Left lung (tissue), 4 donors: ENCODE measurements at regions not wholly inside any gene's neighbourhood (a gene's known extent, or its start where the extent isn't known, plus 50 kb on each side); places are given as distances from the start of the nearest gene placed in this dataset.

Experiments
- ATAC-seq: fragments of 200-7000 bp; cut with Tn5 transposase; one replicate; pipeline ENCODE4 v1.9.1; 2020; ENCODE audit warnings: moderate library complexity
- DNase-seq, 4 donors: peaks; one replicate each; pipeline ENCODE4 v3.0.0-alpha.2; 2013 to 2020
- H3K27ac ChIP-seq, 2 donors: fragments of 200-600 bp; sonication (generic) in 1 of 2; one replicate each; pipeline versions ENCODE4 v1.5.0 to v1.8.0; 2020 to 2021
- H3K27me3 ChIP-seq, 2 donors: fragments of 200-600 bp; sonication (generic) in 1 of 2; one replicate each; pipeline versions ENCODE4 v1.5.0 to v1.8.0; 2020 to 2021
- H3K36me3 ChIP-seq, 2 donors: fragments of 200-600 bp; sonication (generic) in 1 of 2; one replicate each; pipeline versions ENCODE4 v1.5.0 to v1.8.0; 2020 to 2021
- H3K4me1 ChIP-seq, 2 donors: fragments of 200-600 bp; one replicate each; pipeline ENCODE4 v1.8.0; 2021
- H3K4me3 ChIP-seq, 2 donors: fragments of 200-600 bp; sonication (generic) in 1 of 2; one replicate each; pipeline versions ENCODE4 v1.5.0 to v1.8.0; 2020 to 2021; ENCODE audit warnings: mild to moderate bottlenecking in 1 of 2
- H3K9me3 ChIP-seq, 2 donors: fragments of 200-600 bp; sonication (generic) in 1 of 2; one replicate each; pipeline versions ENCODE4 v1.5.0 to v1.8.0; 2020 to 2021
- CTCF ChIP-seq, 2 donors: fragments of 200-600 bp; sonication (generic) in 1 of 2; IDR thresholded peaks; one replicate each; pipeline versions ENCODE4 v1.5.0 to v1.8.0; 2021; ENCODE audit warnings: antibody characterized with exemption in 2 of 2
- intact Hi-C, 2 donors: fragments of 100-400 bp; cut with DNase I; formaldehyde crosslinking; loops; one replicate each; pipeline versions ENCODE4 v1.11.2 to v1.14.2; 2022
- donor health status: DM: no; HTN: yes; CAD: no.
- donor health status: DM: no; HTN: no; CAD: no.

GRCh38 chrX:15098505-15098904 is 171.4 kb downstream of the ASB9 start:
- no peaks in the 10 kb centered on the region for H3K27me3 ChIP-seq
- intact Hi-C loops, result no loop called here
- H3K4me1 ChIP-seq, result no peaks in the 10 kb centered on the region
- no peaks in the 10 kb centered on the region for H3K36me3 ChIP-seq
- no peak overlapping the region for H3K4me3 ChIP-seq
- no peak for TF ChIP-seq CTCF (IDR thresholded peaks at IDR 0.05)
- DNase-seq (no peak), ATAC-seq (no peak)
- no peak overlapping the region for H3K27ac ChIP-seq
- no peaks in the 10 kb centered on the region for H3K9me3 ChIP-seq

GRCh38 chrX:15087747-15088146 is 182.1 kb downstream of the ASB9 start:
- no peak for ATAC-seq
- DNase-seq, result no peak
- no peaks in the 10 kb centered on the region for H3K9me3 ChIP-seq
- H3K36me3 ChIP-seq, result no peaks in the 10 kb centered on the region
- H3K27me3 ChIP-seq, result no peaks in the 10 kb centered on the region
- H3K4me1 ChIP-seq, result no peaks in the 10 kb centered on the region
- no peak overlapping the region for H3K27ac ChIP-seq
- intact Hi-C loops, result no loop called here
- TF ChIP-seq CTCF (IDR thresholded peaks at IDR 0.05), result no peak
- no peak overlapping the region for H3K4me3 ChIP-seq

GRCh38 chrX:15073313-15073712 is 196.6 kb downstream of the ASB9 start:
- Histone ChIP-seq H3K36me3 (no peaks in the 10 kb centered on the region), H3K27ac (no peak overlapping the region), H3K27me3 (no peaks in the 10 kb centered on the region), H3K4me3 (no peak overlapping the region), H3K4me1 (no peaks in the 10 kb centered on the region), H3K9me3 (no peaks in the 10 kb centered on the region)
- intact Hi-C loops, result no loop called here
- ATAC-seq (no peak), DNase-seq (no peak)
- TF ChIP-seq CTCF (IDR thresholded peaks at IDR 0.05), result no peak

- intact Hi-C loops, result no loop called here
- H3K36me3 ChIP-seq, result no peaks in the 10 kb centered on the region
- no peaks in the 10 kb centered on the region for H3K27me3 ChIP-seq
- ATAC-seq (no peak), DNase-seq (no peak)
- H3K27ac ChIP-seq, result no peak overlapping the region
- no peaks in the 10 kb centered on the region for H3K4me1 ChIP-seq
- H3K4me3 ChIP-seq, result no peak overlapping the region
- no peaks in the 10 kb centered on the region for H3K9me3 ChIP-seq
- no peak for TF ChIP-seq CTCF (IDR thresholded peaks at IDR 0.05)
Measured at GRCh38 chrX:15072880-15073279, 197.0 kb downstream of the ASB9 start.

GRCh38 chrX:15072259-15072658 is 197.6 kb downstream of the ASB9 start:
- Histone ChIP-seq H3K4me1 (no peaks in the 10 kb centered on the region), H3K36me3 (no peaks in the 10 kb centered on the region), H3K27me3 (no peaks in the 10 kb centered on the region), H3K4me3 (no peak overlapping the region), H3K9me3 (no peaks in the 10 kb centered on the region), H3K27ac (no peak overlapping the region)
- DNase-seq, result no peak
- no peak for TF ChIP-seq CTCF (IDR thresholded peaks at IDR 0.05)
- no peak for ATAC-seq
- intact Hi-C loops, result no loop called here
